SU-DHL-6 (cell line): ENCODE measurements at regions not wholly inside any gene's neighbourhood (a gene's known extent, or its start where the extent isn't known, plus 50 kb on each side); places are given as distances from the start of the nearest gene placed in this dataset.

Source experiments
- H2AFZ ChIP-seq: fragments of 200-600 bp; sonication (generic); 2 replicates; pipeline ENCODE4 v1.6.1; 2014; ENCODE audit warnings: low read depth, mild to moderate bottlenecking, moderate library complexity, mixed read lengths, antibody characterized with exemption, low read length; ENCODE audit not compliant: severe bottlenecking
- H3F3A ChIP-seq: fragments of 200-600 bp; shearing (Covaris generic); 2 replicates; pipeline ENCODE4 v1.6.0; 2016; ENCODE audit warnings: antibody characterized with exemption, mild to moderate bottlenecking; ENCODE audit not compliant: insufficient read depth
- H3K27ac ChIP-seq: fragments of 200-600 bp; sonication (generic); 2 replicates; pipeline ENCODE4 v1.5.1; 2016; ENCODE audit warnings: low read depth, mild to moderate bottlenecking, low read length, moderate library complexity, mixed read lengths
- H3K27me3 ChIP-seq: fragments of 200-600 bp; sonication (generic), shearing (Covaris generic); 2 replicates; pipeline ENCODE4 v1.6.0; 2014; ENCODE audit warnings: mild to moderate bottlenecking, low read length
- H3K36me3 ChIP-seq: fragments of 200-600 bp; sonication (generic); 2 replicates; pipeline ENCODE4 v1.6.1; 2014; ENCODE audit warnings: mild to moderate bottlenecking, low read length, mixed read lengths
- H3K4me2 ChIP-seq: fragments of 300-600, 200-600 bp; shearing (Covaris generic), sonication (generic); 2 replicates; pipeline ENCODE4 v1.6.0; 2014; ENCODE audit warnings: low read length, low read depth, mild to moderate bottlenecking; ENCODE audit not compliant: poor library complexity, severe bottlenecking
- H3K4me3 ChIP-seq: fragments of 200-600 bp; sonication (generic); 2 replicates; pipeline ENCODE4 v1.5.1; 2014; ENCODE audit warnings: antibody characterized with exemption, low read length, mild to moderate bottlenecking, mixed read lengths; ENCODE audit not compliant: insufficient read depth, poor library complexity, severe bottlenecking
- H3K79me2 ChIP-seq: fragments of 200-600 bp; sonication (generic); 2 replicates; pipeline ENCODE4 v1.6.1; 2014; ENCODE audit warnings: mild to moderate bottlenecking, low read length, moderate library complexity; ENCODE audit not compliant: insufficient read depth
- H3K9ac ChIP-seq: fragments of 200-600 bp; sonication (generic); 2 replicates; pipeline ENCODE4 v1.7.0; 2014; ENCODE audit warnings: mild to moderate bottlenecking, low read length
- H3K9me2 ChIP-seq: fragments of 200-600 bp; sonication (generic); replicated peaks from 2 replicates; pipeline ENCODE4 v1.6.1; 2014; ENCODE audit warnings: low read length; ENCODE audit not compliant: insufficient read depth
- H3K9me3 ChIP-seq: fragments of 200-600 bp; sonication (generic); 2 replicates; pipeline ENCODE4 v1.6.1; 2014; ENCODE audit warnings: low read length, mixed read lengths; ENCODE audit not compliant: insufficient read depth
- H4K20me1 ChIP-seq: fragments of 200-600 bp; sonication (generic); 2 replicates; pipeline ENCODE4 v1.6.1; 2014; ENCODE audit warnings: low read depth, mild to moderate bottlenecking, antibody characterized with exemption, low read length, moderate library complexity, mixed read lengths
- CTCF ChIP-seq: fragments of 200-600 bp; sonication (generic); IDR thresholded peaks from one replicate; pipeline ENCODE4 v1.5.1; 2017; ENCODE audit warnings: antibody characterized with exemption, mild to moderate bottlenecking, low read length, moderate library complexity; ENCODE audit not compliant: insufficient read depth, poor library complexity, severe bottlenecking
- EZH2phosphoT487 ChIP-seq: fragments of 200-600 bp; sonication (generic), shearing (Covaris generic); conservative IDR thresholded peaks from 2 replicates; pipeline ENCODE4 v1.6.1; 2018; ENCODE audit warnings: mild to moderate bottlenecking, antibody characterized with exemption, low read length, moderate library complexity, mixed read lengths

GRCh38 chr12:92595663-92596062 is 107.1 kb upstream of the PLEKHG7 start:
- Histone ChIP-seq H3K79me2 (no peaks in the 10 kb centered on the region), H3F3A (peaks cover 5% of the 10 kb centered on the region), H2AFZ (no peak overlapping the region), H3K27me3 (no peaks in the 10 kb centered on the region), H3K4me2 (no peak overlapping the region), H3K9me3 (peaks cover 12% of the 10 kb centered on the region; the same call in 1 of the 2 replicates), H4K20me1 (no peaks in the 10 kb centered on the region), H3K9ac (no peak overlapping the region), H3K36me3 (no peaks in the 10 kb centered on the region), H3K9me2 (no peaks in the 10 kb centered on the region), H3K27ac (no peak overlapping the region), H3K4me3 (no peak overlapping the region)
- no peak for TF ChIP-seq CTCF
- TF ChIP-seq EZH2phosphoT487, result no peak

- no peaks in the 10 kb centered on the region for H3K9me3 ChIP-seq
- H4K20me1 ChIP-seq, result no peaks in the 10 kb centered on the region
- peak overlapping the region; percentile 52 for H3K4me2 ChIP-seq
- H3K27ac ChIP-seq, result peak overlapping the region; percentile 82
- H3K27me3 ChIP-seq, result no peaks in the 10 kb centered on the region
- H3K36me3 ChIP-seq, result no peaks in the 10 kb centered on the region
- H3K4me3 ChIP-seq, result peak overlapping the region; percentile 14
- H3K9me2 ChIP-seq, result no peaks in the 10 kb centered on the region
- TF ChIP-seq EZH2phosphoT487, result no peak
- TF ChIP-seq CTCF, result no peak
- peak overlapping the region; percentile 40; the same call in 1 of the 2 replicates for H3K9ac ChIP-seq
- H3F3A ChIP-seq, result peaks cover 5% of the 10 kb centered on the region
- no peaks in the 10 kb centered on the region for H3K79me2 ChIP-seq
- peak overlapping the region; percentile 75 for H2AFZ ChIP-seq
These were observed 108.9 kb upstream of the PLEKHG7 start for GRCh38 chr12:92593734-92594402.

DNA sequence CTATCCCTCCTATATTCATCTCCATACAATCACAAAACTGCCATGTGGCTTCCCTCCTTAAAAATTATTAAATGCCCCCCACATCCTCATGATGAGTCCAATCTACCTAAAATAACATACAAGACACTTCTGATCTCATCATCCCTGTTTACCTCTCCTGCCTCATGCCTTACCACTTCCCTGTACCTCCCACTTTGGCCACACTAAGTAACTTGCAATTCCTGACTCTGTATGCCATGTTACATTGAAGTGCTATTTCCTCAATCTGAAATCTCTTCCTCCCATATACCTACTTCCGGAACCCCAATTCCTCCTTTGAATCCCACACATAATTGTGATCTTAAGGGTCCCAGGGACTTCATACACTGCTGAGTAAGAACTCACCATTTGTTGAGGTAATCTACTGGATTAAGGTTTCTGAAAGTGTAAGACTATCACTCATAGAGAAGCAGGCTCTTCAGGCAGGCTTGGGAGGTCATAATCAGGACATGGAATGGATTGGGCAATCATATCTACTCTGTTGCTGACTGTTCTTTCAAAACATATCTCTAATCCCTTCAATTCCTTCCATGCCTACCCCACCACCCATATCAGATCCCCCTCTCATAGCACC is 117.6 kb upstream of the PLEKHG7 start:
- Histone ChIP-seq H3K4me3 (no peak overlapping the region), H2AFZ (no peak overlapping the region)
- TF ChIP-seq EZH2phosphoT487, result no peak
- no peak for TF ChIP-seq CTCF

More for the DNA sequence above, 117.6 kb upstream of the PLEKHG7 start:
- no peaks in the 10 kb centered on the region for H3K36me3 ChIP-seq
- H3F3A ChIP-seq, result no peaks in the 10 kb centered on the region
- H3K9me2 ChIP-seq, result no peaks in the 10 kb centered on the region
- H3K9me3 ChIP-seq, result no peaks in the 10 kb centered on the region
- H3K9ac ChIP-seq, result no peak overlapping the region
- H3K4me2 ChIP-seq, result no peak overlapping the region
- no peaks in the 10 kb centered on the region for H3K27me3 ChIP-seq
- no peak overlapping the region for H3K27ac ChIP-seq
- H3K79me2 ChIP-seq, result no peaks in the 10 kb centered on the region
- no peaks in the 10 kb centered on the region for H4K20me1 ChIP-seq
